A549 (cell line): ENCODE measurements at regions not wholly inside any gene's neighbourhood (a gene's known extent, or its start where the extent isn't known, plus 50 kb on each side); places are given as distances from the start of the nearest gene placed in this dataset.

Experiments
- ATAC-seq, 2 experiments: fragments of 200-7000 bp in 1 of 2; fragments of >200 bp in 1 of 2; cut with Nextera tagmentation in 1 of 2; cut with Tn5 transposase in 1 of 2; 3 replicates each; pipeline versions ENCODE4 v1.8.0 to v1.9.1; 2018 to 2020; ENCODE audit warnings: mild to moderate bottlenecking in 1 of 2, moderate library complexity in 1 of 2
- CTCF ChIA-PET: fragments of 300-600 bp; sonication (Branson Sonifier 250); formaldehyde crosslinking; extraction: SDS; loops from one replicate; lab custom pipeline; 2021; ENCODE audit warnings: antibody characterized with exemption, inconsistent platforms; lab: Yijun Ruan, JAX
- POLR2A ChIA-PET: fragments of 350-600 bp; formaldehyde crosslinking; extraction: SDS; loops from one replicate; lab custom pipeline; 2021; ENCODE audit warnings: antibody characterized with exemption, inconsistent platforms; lab: Yijun Ruan, JAX
- DNase-seq, 2 experiments: peaks; one replicate each; pipeline versions ENCODE4 v3.0.0 to v3.0.0-alpha.2; 2011 to 2016; ENCODE audit warnings: low read depth in 1 of 2, low spot score in 1 of 2
- FAIRE-seq: peaks from 2 replicates; lab custom pipeline; 2011; peaks lifted over from hg19 to GRCh38; lab: Jason Lieb, UNC
- H3K27ac ChIP-seq, 2 experiments: fragments of >200 bp; sonication (Bioruptor Twin); formaldehyde crosslinking; 3 replicates each; pipeline ENCODE4 v1.5.1; 2016 to 2017
- H3K4me1 ChIP-seq: fragments of >200 bp; sonication (Bioruptor Twin); formaldehyde crosslinking; 3 replicates; pipeline ENCODE4 v1.6.1; 2016
- H3K4me2 ChIP-seq: fragments of >200 bp; sonication (Bioruptor Twin); formaldehyde crosslinking; 3 replicates; pipeline ENCODE4 v1.6.1; 2016
- H3K4me3 ChIP-seq: fragments of >200 bp; sonication (Bioruptor Twin); formaldehyde crosslinking; 3 replicates; pipeline ENCODE4 v1.5.1; 2016
- H3K9me3 ChIP-seq: fragments of >200 bp; sonication (Bioruptor Twin); formaldehyde crosslinking; 3 replicates; pipeline ENCODE4 v1.6.1; 2016
- CBX2 ChIP-seq: fragments of 200-600 bp; sonication (generic); IDR thresholded peaks from 2 replicates; pipeline ENCODE4 v1.6.1; 2016; ENCODE audit warnings: low read depth, mild to moderate bottlenecking, borderline replicate concordance
- CEBPB ChIP-seq, 2 experiments: fragments of >200 bp in 1 of 2; sonication (Bioruptor Twin) in 1 of 2; formaldehyde crosslinking in 1 of 2; IDR thresholded peaks; 2 replicates each; pipeline ENCODE4 v1.6.1; 2012 to 2016
- CHD4 ChIP-seq: fragments of 200-600 bp; sonication (generic); IDR thresholded peaks from 2 replicates; pipeline ENCODE4 v1.6.1; 2016; ENCODE audit warnings: antibody characterized with exemption, mild to moderate bottlenecking, borderline replicate concordance
- EHMT2 ChIP-seq: fragments of 200-600 bp; sonication (generic); IDR thresholded peaks from 2 replicates; pipeline ENCODE4 v1.6.1; 2016; ENCODE audit warnings: antibody characterized with exemption, low read depth, mild to moderate bottlenecking, moderate library complexity
- FOSB ChIP-seq: fragments of 250-450 bp; sonication (Bioruptor Pico); IDR thresholded peaks from 2 replicates; pipeline ENCODE4 v1.5.0; 2020; ENCODE audit warnings: mild to moderate bottlenecking, moderate library complexity
- GATA3 ChIP-seq: IDR thresholded peaks from 2 replicates; pipeline ENCODE4 v1.6.1; 2012; ENCODE audit warnings: borderline replicate concordance
- HOXA7 ChIP-seq: fragments of 250-450 bp; sonication (Bioruptor Pico); IDR thresholded peaks from 2 replicates; pipeline ENCODE4 v1.5.0; 2020; ENCODE audit warnings: mild to moderate bottlenecking, moderate library complexity
- MAFK ChIP-seq: fragments of 450-650 bp; IDR thresholded peaks from 2 replicates; pipeline ENCODE4 v1.6.1; 2014; ENCODE audit not compliant: partially characterized antibody
- NR3C1 ChIP-seq: fragments of >200 bp; sonication (Bioruptor Twin); formaldehyde crosslinking; IDR thresholded peaks from 3 replicates; pipeline ENCODE4 v1.6.1; 2017
- POLR2AphosphoS2 ChIP-seq: conservative IDR thresholded peaks from 2 replicates; pipeline ENCODE4 v1.6.1; 2012; ENCODE audit warnings: low read length, improper control_type of control experiment, inconsistent platforms
- RCOR1 ChIP-seq: fragments of 150-350 bp; IDR thresholded peaks from 2 replicates; pipeline ENCODE4 v1.6.1; 2014; ENCODE audit warnings: antibody characterized with exemption, low read length, low read depth
- SMC3 ChIP-seq: fragments of >200 bp; sonication (Bioruptor Twin); formaldehyde crosslinking; IDR thresholded peaks from 3 replicates; pipeline ENCODE4 v1.6.1; 2018; ENCODE audit warnings: inconsistent platforms
- SREBF2 ChIP-seq: fragments of 450-650 bp; IDR thresholded peaks from 2 replicates; pipeline ENCODE4 v1.6.1; 2014; ENCODE audit warnings: mild to moderate bottlenecking, moderate library complexity
- ZFP36 ChIP-seq: fragments of 450-650 bp; IDR thresholded peaks from 2 replicates; pipeline ENCODE4 v1.6.1; 2014; ENCODE audit warnings: borderline replicate concordance; ENCODE audit not compliant: partially characterized antibody
- ZNF302 ChIP-seq: fragments of 250-450 bp; sonication (Bioruptor Pico); IDR thresholded peaks from 2 replicates; pipeline ENCODE4 v1.9.0; 2021; ENCODE audit warnings: inconsistent platforms, mild to moderate bottlenecking, moderate library complexity
- WGBS: methylation state at CpG from one replicate; pipeline ENCODE4 v1.1.6; 2017; ENCODE audit errors: missing lambda C conversion rate; 5-methylcytosine and 5-hydroxymethylcytosine counted together
- TF ChIP-seq, protein P1 (sequence below): IDR thresholded peaks from 2 replicates; pipeline ENCODE4 v1.6.1; 2012
- TF ChIP-seq, protein P2 (sequence below): fragments of >200 bp; sonication (Bioruptor Twin); formaldehyde crosslinking; IDR thresholded peaks from 3 replicates; pipeline ENCODE4 v1.6.1; 2016
- TF ChIP-seq, protein P3 (sequence below): fragments of 200-600 bp; sonication (generic); IDR thresholded peaks from 2 replicates; pipeline ENCODE4 v1.6.1; 2016; ENCODE audit warnings: antibody characterized with exemption, mild to moderate bottlenecking, moderate library complexity
- TF ChIP-seq, protein P4 (sequence below): fragments of >200 bp; sonication (Bioruptor Twin); formaldehyde crosslinking; IDR thresholded peaks from 3 replicates; pipeline ENCODE4 v1.5.1; 2016
- TF ChIP-seq, protein P5 (sequence below): IDR thresholded peaks from 2 replicates; pipeline ENCODE4 v1.6.1; 2012; ENCODE audit warnings: low read depth, borderline replicate concordance
- TF ChIP-seq, protein P6 (sequence below): IDR thresholded peaks from 2 replicates; pipeline ENCODE4 v1.6.1; 2012

DNA sequence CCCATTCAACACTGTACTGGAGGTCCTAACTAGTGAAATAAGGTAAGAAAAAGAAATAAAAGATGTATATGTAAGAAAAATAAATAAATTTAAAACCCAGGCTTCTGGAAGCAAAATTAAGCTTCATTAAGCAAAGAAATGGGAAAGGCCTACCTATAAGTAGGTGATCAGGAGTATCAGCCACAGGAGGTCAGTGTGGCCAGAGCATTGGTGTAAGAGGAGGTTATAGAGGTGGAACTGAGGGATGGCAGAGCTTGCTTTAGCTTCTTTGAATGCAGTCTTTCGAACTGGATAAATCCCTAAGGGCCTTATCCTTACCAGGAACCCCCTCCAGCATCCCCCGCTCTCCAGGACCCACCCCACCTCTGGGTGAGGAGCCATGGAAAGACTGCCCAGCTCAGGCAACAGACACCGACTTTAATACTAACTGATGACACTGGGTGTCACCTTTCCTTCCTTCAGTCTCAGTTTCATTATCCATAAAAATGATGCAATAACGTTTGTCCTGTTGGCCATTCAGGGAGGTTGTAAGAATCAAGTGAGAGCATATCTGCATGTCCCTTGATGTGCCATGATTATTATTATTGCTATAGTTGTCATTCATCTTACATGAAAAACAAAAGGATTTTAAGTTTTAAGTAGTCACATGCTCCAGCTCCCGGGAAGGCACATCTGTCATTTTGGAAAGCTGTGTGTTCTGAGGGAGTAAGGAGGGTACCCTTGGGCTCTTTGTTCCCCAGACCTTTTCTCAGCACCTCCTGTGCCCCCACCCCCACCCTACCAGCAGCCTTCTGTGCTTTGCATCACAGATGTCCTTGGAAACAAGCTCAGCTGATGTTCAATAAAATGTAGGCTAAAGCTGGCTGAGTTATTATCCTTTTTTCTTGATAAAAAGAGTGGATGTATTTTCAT lies 50.8 kb upstream of the CTNNA1 start:
- 0 out of 4 replicates have a peak, but pooled peaks of 1 of the 2 experiments have one; percentile 16 for TF ChIP-seq CEBPB (IDR thresholded peaks at IDR 0.05)
- TF ChIP-seq POLR2AphosphoS2: no peak
- TF ChIP-seq, all 56 proteins: peak for 1
- FAIRE-seq: no peak
- Histone ChIP-seq H3K4me2 (peak overlapping the region; percentile 8; the same call in 1 of the 3 replicates), H3K4me3 (no peak overlapping the region), H3K27ac (peak overlapping the region in 1 of 2 experiments; percentile 34; a peak in 1 of 6 replicates), H3K4me1 (peaks cover 7% of the 10 kb centered on the region; the same call in 1 of the 3 replicates), H3K9me3 (no peaks in the 10 kb centered on the region)
- POLR2A ChIA-PET: interaction anchor here (0.6 kb wide), 1 partner anchor 124 kb away, joined by 4 read pairs; no protein-coding TSS in a partner anchor
- CTCF ChIA-PET: interaction anchor here (0.5 to 1.9 kb wide), 3 partner anchors 12 to 781 kb away, joined by 3 to 6 read pairs (median 4); no protein-coding TSS in a partner anchor
- no peak; a peak in 1 of 6 replicates for ATAC-seq
- 46% methylated on average over 5 of the region's 5 CpGs for WGBS
- no peak for DNase-seq

DNA sequence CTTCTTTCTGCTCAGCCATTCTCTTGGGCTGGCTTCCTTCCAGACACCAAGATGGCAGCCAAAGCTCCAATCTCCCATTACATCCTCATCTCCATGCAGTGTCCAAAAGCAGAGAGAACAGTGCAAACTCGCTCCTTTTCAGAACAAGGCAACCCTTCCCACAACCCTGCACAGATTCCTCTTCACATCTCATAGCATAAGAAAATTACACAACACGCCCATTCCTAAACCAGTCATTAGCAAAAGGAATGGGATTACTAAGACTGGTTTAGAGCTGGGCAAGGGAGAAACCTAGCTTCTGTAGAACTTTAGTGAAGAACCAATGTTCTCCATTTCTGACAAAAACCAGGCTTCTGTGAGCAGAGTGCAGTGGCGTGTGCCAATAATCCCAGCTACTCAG lies 51.5 kb upstream of the CTNNA1 start:
- FAIRE-seq: no peak
- H3K4me1 ChIP-seq: peaks cover 2% of the 10 kb centered on the region; the same call in 1 of the 3 replicates
- CTCF ChIA-PET: interaction anchor here (1.9 kb wide), 1 partner anchor 12 kb away, joined by 6 read pairs; no protein-coding TSS in a partner anchor
- no peaks in the 10 kb centered on the region for H3K9me3 ChIP-seq
- DNase-seq: no peak
- TF ChIP-seq, protein P1, sequence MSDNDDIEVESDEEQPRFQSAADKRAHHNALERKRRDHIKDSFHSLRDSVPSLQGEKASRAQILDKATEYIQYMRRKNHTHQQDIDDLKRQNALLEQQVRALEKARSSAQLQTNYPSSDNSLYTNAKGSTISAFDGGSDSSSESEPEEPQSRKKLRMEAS: no peak
- TF ChIP-seq ZFP36: no peak
- no peak for TF ChIP-seq SMC3
- TF ChIP-seq, protein P2, sequence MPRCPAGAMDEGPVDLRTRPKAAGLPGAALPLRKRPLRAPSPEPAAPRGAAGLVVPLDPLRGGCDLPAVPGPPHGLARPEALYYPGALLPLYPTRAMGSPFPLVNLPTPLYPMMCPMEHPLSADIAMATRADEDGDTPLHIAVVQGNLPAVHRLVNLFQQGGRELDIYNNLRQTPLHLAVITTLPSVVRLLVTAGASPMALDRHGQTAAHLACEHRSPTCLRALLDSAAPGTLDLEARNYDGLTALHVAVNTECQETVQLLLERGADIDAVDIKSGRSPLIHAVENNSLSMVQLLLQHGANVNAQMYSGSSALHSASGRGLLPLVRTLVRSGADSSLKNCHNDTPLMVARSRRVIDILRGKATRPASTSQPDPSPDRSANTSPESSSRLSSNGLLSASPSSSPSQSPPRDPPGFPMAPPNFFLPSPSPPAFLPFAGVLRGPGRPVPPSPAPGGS: no peak
- no peak for TF ChIP-seq CEBPB (IDR thresholded peaks at IDR 0.05)
- no peak for TF ChIP-seq ZNF302 (CRISPR knock-in tag)
- no peak for TF ChIP-seq EHMT2
- TF ChIP-seq RCOR1: no peak
- TF ChIP-seq GATA3: no peak
- TF ChIP-seq FOSB (CRISPR knock-in tag): no peak
- no peak for TF ChIP-seq HOXA7
- TF ChIP-seq MAFK: no peak
- no peak overlapping the region for H3K4me3 ChIP-seq
- ATAC-seq: no peak
- no peak overlapping the region for H3K4me2 ChIP-seq
- 86% methylated on average over 3 of the region's 3 CpGs for WGBS
- no peak overlapping the region for H3K27ac ChIP-seq
- POLR2A ChIA-PET: interaction anchor here (0.6 kb wide), 1 partner anchor 123 kb away, joined by 4 read pairs; no protein-coding TSS in a partner anchor

DNA sequence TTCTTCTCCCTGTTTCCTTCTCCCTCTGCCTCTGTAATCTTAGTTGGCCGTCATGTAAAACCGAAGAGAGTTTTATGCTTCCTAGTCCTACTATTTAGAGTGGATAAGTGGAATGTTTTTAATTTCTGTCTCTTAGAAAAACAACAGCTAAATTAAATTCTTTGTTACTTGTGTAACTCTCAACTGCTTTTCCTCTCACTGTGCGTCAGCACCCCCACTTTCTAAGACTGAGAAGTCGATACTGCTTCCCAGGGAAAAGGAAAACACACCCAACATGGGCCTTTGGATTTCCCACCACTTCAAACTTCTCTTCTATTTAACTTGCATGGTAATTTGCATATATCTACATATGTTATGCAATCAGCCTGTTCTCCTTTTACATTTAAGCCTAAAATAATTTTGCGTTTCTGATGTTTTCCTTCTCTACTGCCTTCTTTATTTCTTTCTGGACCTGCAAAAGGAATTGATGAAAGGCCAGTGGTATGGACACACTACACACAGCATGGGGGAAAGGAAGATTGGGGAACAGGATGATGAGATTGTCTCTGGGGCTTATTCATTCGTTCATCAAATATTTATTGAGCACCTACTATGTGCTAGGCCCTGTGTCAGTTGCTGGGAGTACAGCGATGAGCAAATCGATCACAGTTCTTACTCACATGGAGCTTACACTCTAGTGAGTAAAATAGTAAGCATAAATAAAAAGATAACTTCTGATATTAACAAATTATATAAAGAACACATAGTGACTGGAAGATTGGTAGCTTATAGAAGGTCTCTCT lies 52.5 kb upstream of the CTNNA1 start:
- no peak for DNase-seq
- 81% methylated on average over 8 of the region's 8 CpGs for WGBS
- Histone ChIP-seq H3K4me1 (no peaks in the 10 kb centered on the region; the same call in 2 of the 3 replicates), H3K4me3 (no peak overlapping the region), H3K27ac (no peak overlapping the region), H3K9me3 (no peaks in the 10 kb centered on the region), H3K4me2 (no peak overlapping the region)
- POLR2A ChIA-PET: no interaction called here
- CTCF ChIA-PET: interaction anchor here (1.2 to 1.9 kb wide), 2 partner anchors 10 to 59 kb away, joined by 3 to 6 read pairs; no protein-coding TSS in a partner anchor
- no peak for FAIRE-seq
- no peak for ATAC-seq
- TF ChIP-seq, protein P3, sequence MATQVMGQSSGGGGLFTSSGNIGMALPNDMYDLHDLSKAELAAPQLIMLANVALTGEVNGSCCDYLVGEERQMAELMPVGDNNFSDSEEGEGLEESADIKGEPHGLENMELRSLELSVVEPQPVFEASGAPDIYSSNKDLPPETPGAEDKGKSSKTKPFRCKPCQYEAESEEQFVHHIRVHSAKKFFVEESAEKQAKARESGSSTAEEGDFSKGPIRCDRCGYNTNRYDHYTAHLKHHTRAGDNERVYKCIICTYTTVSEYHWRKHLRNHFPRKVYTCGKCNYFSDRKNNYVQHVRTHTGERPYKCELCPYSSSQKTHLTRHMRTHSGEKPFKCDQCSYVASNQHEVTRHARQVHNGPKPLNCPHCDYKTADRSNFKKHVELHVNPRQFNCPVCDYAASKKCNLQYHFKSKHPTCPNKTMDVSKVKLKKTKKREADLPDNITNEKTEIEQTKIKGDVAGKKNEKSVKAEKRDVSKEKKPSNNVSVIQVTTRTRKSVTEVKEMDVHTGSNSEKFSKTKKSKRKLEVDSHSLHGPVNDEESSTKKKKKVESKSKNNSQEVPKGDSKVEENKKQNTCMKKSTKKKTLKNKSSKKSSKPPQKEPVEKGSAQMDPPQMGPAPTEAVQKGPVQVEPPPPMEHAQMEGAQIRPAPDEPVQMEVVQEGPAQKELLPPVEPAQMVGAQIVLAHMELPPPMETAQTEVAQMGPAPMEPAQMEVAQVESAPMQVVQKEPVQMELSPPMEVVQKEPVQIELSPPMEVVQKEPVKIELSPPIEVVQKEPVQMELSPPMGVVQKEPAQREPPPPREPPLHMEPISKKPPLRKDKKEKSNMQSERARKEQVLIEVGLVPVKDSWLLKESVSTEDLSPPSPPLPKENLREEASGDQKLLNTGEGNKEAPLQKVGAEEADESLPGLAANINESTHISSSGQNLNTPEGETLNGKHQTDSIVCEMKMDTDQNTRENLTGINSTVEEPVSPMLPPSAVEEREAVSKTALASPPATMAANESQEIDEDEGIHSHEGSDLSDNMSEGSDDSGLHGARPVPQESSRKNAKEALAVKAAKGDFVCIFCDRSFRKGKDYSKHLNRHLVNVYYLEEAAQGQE: no peak
- no peak for TF ChIP-seq SREBF2
- TF ChIP-seq, protein P4, sequence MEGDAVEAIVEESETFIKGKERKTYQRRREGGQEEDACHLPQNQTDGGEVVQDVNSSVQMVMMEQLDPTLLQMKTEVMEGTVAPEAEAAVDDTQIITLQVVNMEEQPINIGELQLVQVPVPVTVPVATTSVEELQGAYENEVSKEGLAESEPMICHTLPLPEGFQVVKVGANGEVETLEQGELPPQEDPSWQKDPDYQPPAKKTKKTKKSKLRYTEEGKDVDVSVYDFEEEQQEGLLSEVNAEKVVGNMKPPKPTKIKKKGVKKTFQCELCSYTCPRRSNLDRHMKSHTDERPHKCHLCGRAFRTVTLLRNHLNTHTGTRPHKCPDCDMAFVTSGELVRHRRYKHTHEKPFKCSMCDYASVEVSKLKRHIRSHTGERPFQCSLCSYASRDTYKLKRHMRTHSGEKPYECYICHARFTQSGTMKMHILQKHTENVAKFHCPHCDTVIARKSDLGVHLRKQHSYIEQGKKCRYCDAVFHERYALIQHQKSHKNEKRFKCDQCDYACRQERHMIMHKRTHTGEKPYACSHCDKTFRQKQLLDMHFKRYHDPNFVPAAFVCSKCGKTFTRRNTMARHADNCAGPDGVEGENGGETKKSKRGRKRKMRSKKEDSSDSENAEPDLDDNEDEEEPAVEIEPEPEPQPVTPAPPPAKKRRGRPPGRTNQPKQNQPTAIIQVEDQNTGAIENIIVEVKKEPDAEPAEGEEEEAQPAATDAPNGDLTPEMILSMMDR: no peak
- TF ChIP-seq, protein P5, sequence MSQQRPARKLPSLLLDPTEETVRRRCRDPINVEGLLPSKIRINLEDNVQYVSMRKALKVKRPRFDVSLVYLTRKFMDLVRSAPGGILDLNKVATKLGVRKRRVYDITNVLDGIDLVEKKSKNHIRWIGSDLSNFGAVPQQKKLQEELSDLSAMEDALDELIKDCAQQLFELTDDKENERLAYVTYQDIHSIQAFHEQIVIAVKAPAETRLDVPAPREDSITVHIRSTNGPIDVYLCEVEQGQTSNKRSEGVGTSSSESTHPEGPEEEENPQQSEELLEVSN: no peak
- no peak for TF ChIP-seq ZNF302 (CRISPR knock-in tag)
- TF ChIP-seq, protein P6, sequence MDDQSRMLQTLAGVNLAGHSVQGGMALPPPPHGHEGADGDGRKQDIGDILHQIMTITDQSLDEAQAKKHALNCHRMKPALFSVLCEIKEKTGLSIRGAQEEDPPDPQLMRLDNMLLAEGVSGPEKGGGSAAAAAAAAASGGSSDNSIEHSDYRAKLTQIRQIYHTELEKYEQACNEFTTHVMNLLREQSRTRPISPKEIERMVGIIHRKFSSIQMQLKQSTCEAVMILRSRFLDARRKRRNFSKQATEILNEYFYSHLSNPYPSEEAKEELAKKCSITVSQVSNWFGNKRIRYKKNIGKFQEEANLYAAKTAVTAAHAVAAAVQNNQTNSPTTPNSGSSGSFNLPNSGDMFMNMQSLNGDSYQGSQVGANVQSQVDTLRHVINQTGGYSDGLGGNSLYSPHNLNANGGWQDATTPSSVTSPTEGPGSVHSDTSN: no peak
- TF ChIP-seq CHD4: no peak
- no peak for TF ChIP-seq RCOR1
- TF ChIP-seq CBX2: no peak
- TF ChIP-seq NR3C1: no peak
